Erythroblast (primary cell): ENCODE measurements at regions not wholly inside any gene's neighbourhood (a gene's known extent, or its start where the extent isn't known, plus 50 kb on each side); places are given as distances from the start of the nearest gene placed in this dataset.

Experiments
- GATA1 ChIP-seq: IDR thresholded peaks from 2 replicates; pipeline ENCODE4 v1.6.1; 2011; ENCODE audit warnings: low read depth, mild to moderate bottlenecking, control low read depth, low read length, moderate library complexity
- POLR2A ChIP-seq: IDR thresholded peaks from 2 replicates; pipeline ENCODE4 v1.6.1; 2011; ENCODE audit warnings: mild to moderate bottlenecking, low read length

DNA sequence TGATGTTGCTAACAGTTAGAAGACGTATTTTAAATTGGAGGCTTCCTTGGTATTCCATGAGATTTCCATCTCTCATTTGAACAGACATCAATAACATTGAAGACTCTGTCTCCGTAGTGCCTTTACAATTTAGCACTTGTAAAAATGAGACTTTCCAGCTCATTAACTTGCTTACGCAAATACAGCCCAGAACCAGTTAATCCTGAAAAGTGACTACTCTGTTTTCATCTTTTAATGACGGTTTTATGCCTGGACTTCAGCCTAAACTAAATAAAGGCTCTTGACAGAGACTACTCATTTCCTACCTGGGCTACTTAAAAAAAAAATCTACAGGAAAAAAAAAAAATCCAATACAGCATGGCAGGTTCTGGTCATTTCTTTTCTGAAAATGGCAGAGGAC lies 148.6 kb downstream of the LRATD1 start:
- no peak for TF ChIP-seq POLR2A
- TF ChIP-seq GATA1, result no peak
